Karpas-422 (cell line): ENCODE measurements at regions not wholly inside any gene's neighbourhood (a gene's known extent, or its start where the extent isn't known, plus 50 kb on each side); places are given as distances from the start of the nearest gene placed in this dataset.
"Not testable (repeated sequence)": the region's sequence is repeated elsewhere in the genome, so short reads cannot be mapped to it uniquely, and the experiment has no call there.

Source experiments
- DNase-seq: peaks from one replicate; pipeline ENCODE4 v3.0.0-alpha.2; 2015
- H2AFZ ChIP-seq: fragments of 200-600 bp; sonication (generic); 2 replicates; pipeline ENCODE4 v1.6.1; 2014; ENCODE audit warnings: antibody characterized with exemption, low read length, mixed read lengths
- H3K27ac ChIP-seq: fragments of 200-600 bp; sonication (generic); 2 replicates; pipeline ENCODE4 v1.5.1; 2014; ENCODE audit warnings: mild to moderate bottlenecking, low read length, moderate library complexity
- H3K27me3 ChIP-seq: fragments of 200-600 bp; sonication (generic); 2 replicates; pipeline ENCODE4 v1.6.1; 2014; ENCODE audit warnings: low read length, mixed read lengths
- H3K36me3 ChIP-seq: fragments of 200-600 bp; sonication (generic); 2 replicates; pipeline ENCODE4 v1.6.1; 2014; ENCODE audit warnings: low read length, mixed read lengths; ENCODE audit not compliant: insufficient read depth
- H3K4me1 ChIP-seq: fragments of 200-600 bp; sonication (generic); 2 replicates; pipeline ENCODE4 v1.6.1; 2014; ENCODE audit warnings: mild to moderate bottlenecking, low read length, mixed read lengths
- H3K4me2 ChIP-seq: fragments of 200-600 bp; sonication (generic); 2 replicates; pipeline ENCODE4 v1.6.1; 2014; ENCODE audit warnings: low read length, low read depth, mild to moderate bottlenecking; ENCODE audit not compliant: poor library complexity, severe bottlenecking
- H3K4me3 ChIP-seq: fragments of 200-600 bp; sonication (generic); 2 replicates; pipeline ENCODE4 v1.5.1; 2014; ENCODE audit warnings: mild to moderate bottlenecking, antibody characterized with exemption, low read length, mixed read lengths
- H3K79me2 ChIP-seq: fragments of 200-600 bp; sonication (generic); 2 replicates; pipeline ENCODE4 v1.6.1; 2014; ENCODE audit warnings: mild to moderate bottlenecking, low read length, mixed read lengths
- H3K9ac ChIP-seq: fragments of 200-600 bp; sonication (generic); 2 replicates; pipeline ENCODE4 v1.6.0; 2014; ENCODE audit warnings: low read length
- H3K9me2 ChIP-seq: fragments of 200-600 bp; sonication (generic), shearing (Covaris generic); replicated peaks from 2 replicates; pipeline ENCODE4 v1.6.0; 2014; ENCODE audit warnings: mild to moderate bottlenecking, low read length, moderate library complexity; ENCODE audit not compliant: insufficient read depth
- H3K9me3 ChIP-seq: fragments of 300-700, 200-600 bp; sonication (generic); 2 replicates; pipeline ENCODE4 v1.6.1; 2014; ENCODE audit warnings: low read length, mixed read lengths
- H4K20me1 ChIP-seq: fragments of 200-600 bp; sonication (generic); 2 replicates; pipeline ENCODE4 v1.6.1; 2014; ENCODE audit warnings: mild to moderate bottlenecking, antibody characterized with exemption, low read length, low read depth; ENCODE audit not compliant: insufficient read depth

DNA sequence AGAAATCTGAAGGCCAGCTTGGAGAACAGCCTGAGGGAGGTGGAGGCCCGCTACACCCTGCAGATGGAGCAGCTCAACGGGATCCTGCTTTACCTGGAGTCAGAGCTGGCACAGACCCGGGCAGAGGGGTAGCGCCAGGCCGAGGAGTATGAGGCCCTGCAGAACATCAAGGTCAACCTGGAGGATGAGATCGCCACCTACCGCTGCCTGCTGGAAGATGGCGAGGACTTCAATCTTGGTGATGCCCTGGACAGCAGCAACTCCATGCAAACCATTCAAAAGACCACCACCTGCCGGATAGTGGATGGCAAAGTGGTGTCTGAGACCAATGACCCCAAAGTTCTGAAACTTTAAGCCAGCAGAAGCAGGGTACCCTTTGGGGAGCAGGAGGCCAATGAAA is 318.4 kb downstream of the ZFHX3 start:
- H3K27ac ChIP-seq = not testable (repeated sequence)

DNA sequence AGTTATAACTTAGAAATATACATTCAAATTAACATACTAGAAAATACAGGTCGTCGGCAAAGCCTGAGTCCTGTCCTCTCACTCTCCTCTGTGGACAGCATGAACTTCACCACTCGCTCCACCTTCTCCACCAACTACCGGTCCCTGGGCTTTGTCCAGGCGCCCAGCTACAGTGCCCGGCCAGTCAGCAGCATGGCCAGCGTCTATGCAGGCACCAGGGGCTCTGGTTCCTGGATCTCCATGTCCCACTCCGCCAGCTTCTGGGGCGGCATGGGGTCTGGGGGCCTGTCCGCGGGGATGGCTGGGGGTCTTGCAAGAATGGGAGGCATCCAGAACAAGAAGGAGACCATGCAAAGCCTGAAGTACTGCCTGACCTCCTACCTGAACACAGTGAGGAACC is 319.4 kb downstream of the ZFHX3 start:
- H3K9me2 ChIP-seq = no peaks in the 10 kb centered on the region
- H3K36me3 ChIP-seq = no peaks in the 10 kb centered on the region
- H3K27me3 ChIP-seq = no peaks in the 10 kb centered on the region

More for the DNA sequence above, 318.4 kb downstream of the ZFHX3 start:
- not testable (repeated sequence) for DNase-seq, H3K4me3 ChIP-seq, H3K4me1 ChIP-seq, H3K4me2 ChIP-seq, H4K20me1 ChIP-seq, H3K9ac ChIP-seq, H3K27me3 ChIP-seq, H2AFZ ChIP-seq, H3K79me2 ChIP-seq, H3K36me3 ChIP-seq, H3K9me3 ChIP-seq, H3K9me2 ChIP-seq

DNA sequence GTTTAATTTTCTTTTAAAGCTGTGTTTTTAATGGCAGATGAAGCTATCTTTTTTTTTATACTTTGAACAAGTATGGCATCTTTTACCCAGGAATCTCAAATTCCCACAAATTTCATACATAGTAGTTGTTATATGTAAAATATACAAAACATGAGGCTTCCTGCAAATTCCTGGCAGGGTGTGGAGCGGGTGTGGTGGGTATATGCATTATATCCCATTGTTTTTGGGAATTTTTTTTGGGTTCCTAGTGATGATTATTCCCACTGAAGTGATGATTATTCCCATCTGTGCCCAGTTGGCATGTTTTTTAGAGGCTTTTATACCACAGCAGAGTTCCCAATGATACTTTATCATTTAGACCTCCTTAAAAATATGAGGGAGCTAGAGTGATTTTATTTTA is 320.4 kb downstream of the ZFHX3 start:
- H2AFZ ChIP-seq = no peak overlapping the region
- H3K36me3 ChIP-seq = no peaks in the 10 kb centered on the region
- H3K4me2 ChIP-seq = no peak overlapping the region
- H3K4me1 ChIP-seq = no peaks in the 10 kb centered on the region
- no peaks in the 10 kb centered on the region for H3K27me3 ChIP-seq
- no peaks in the 10 kb centered on the region for H3K79me2 ChIP-seq
- no peaks in the 10 kb centered on the region; the same call in 1 of the 2 replicates for H4K20me1 ChIP-seq
- no peaks in the 10 kb centered on the region for H3K9me2 ChIP-seq
- H3K9ac ChIP-seq = no peak overlapping the region
- DNase-seq = no peak
- no peak overlapping the region for H3K27ac ChIP-seq
- no peaks in the 10 kb centered on the region for H3K9me3 ChIP-seq
- H3K4me3 ChIP-seq = no peak overlapping the region

More for the DNA sequence above, 319.4 kb downstream of the ZFHX3 start:
- Histone ChIP-seq H3K4me1 (no peaks in the 10 kb centered on the region), H2AFZ (no peak overlapping the region), H3K9me3 (no peaks in the 10 kb centered on the region), H3K4me2 (no peak overlapping the region), H4K20me1 (peaks cover 3% of the 10 kb centered on the region; the same call in 1 of the 2 replicates), H3K4me3 (no peak overlapping the region), H3K79me2 (no peaks in the 10 kb centered on the region), H3K9ac (no peak overlapping the region), H3K27ac (no peak overlapping the region)
- DNase-seq = no peak

DNA sequence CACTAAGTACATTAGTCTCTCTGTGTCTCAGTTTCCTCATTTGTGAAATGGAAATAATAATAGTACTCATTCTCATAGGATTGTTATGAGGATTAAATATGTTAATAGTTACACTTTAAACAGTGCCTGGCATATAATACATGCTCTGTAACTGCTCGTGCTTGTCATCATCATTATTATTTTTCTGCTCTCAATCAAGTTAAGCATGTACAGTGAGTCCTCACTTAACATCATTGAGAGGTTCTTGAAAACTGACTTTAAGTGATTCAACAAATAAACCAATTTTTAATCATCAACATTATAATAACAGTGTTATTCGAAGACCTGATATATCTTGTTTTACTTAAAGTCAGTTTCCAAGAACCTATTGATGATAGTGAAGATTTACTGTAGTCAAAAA is 322.3 kb downstream of the ZFHX3 start:
- no peaks in the 10 kb centered on the region for H3K9me2 ChIP-seq
- no peaks in the 10 kb centered on the region for H3K27me3 ChIP-seq
- no peak overlapping the region for H3K4me3 ChIP-seq
- no peaks in the 10 kb centered on the region for H3K9me3 ChIP-seq
- no peak for DNase-seq
- H3K36me3 ChIP-seq = no peaks in the 10 kb centered on the region
- H3K27ac ChIP-seq = no peak overlapping the region
- no peaks in the 10 kb centered on the region for H3K79me2 ChIP-seq
- no peaks in the 10 kb centered on the region for H3K4me1 ChIP-seq
- H3K9ac ChIP-seq = no peak overlapping the region
- H2AFZ ChIP-seq = no peak overlapping the region
- H4K20me1 ChIP-seq = no peaks in the 10 kb centered on the region
- H3K4me2 ChIP-seq = no peak overlapping the region

DNA sequence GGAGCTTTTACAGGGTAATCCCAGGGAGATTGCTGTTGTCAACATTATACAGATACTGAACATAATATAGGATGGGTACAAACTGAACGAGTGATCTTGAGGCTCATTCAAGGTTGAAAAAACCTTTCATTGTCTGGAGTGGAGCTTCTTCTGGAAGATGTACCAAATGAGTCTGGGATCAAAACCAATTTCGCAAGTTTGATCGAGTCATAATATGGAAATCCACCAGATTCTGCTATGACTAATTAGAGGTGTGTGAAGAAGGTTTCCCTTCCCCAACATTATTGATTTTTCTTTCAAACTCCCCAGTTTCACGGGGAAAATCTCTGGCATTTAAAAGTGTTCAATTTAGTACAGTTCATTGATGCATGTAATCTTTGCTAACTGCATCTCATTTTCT is 324.1 kb downstream of the ZFHX3 start:
- Histone ChIP-seq H3K9me2 (no peaks in the 10 kb centered on the region), H4K20me1 (no peaks in the 10 kb centered on the region), H3K79me2 (no peaks in the 10 kb centered on the region), H3K27ac (no peak overlapping the region), H2AFZ (no peak overlapping the region), H3K9me3 (no peaks in the 10 kb centered on the region), H3K27me3 (no peaks in the 10 kb centered on the region), H3K36me3 (no peaks in the 10 kb centered on the region), H3K4me1 (no peaks in the 10 kb centered on the region), H3K9ac (no peak overlapping the region), H3K4me2 (no peak overlapping the region), H3K4me3 (no peak overlapping the region)
- DNase-seq = no peak

DNA sequence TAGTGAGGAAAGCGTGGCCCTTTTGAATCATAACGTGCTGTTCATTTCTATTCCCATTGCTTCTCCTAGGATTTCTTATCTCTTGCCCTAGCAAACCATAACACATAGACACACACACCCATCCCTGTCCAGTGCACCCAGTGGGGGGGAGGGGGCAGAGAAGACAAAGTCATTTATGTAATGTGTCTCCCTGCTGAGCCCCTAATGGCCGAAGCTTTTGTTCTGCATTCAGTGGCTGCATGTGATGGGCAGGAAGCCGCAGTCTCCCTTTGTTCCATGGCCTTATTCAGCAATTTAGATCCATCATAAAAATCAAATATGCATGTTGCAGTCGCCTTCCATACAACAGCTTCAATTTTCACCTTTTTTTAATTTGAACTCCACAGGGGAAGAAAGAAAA is 325.4 kb downstream of the ZFHX3 start:
- H2AFZ ChIP-seq = no peak overlapping the region
- H3K9me3 ChIP-seq = no peaks in the 10 kb centered on the region
- no peak for DNase-seq
- H3K79me2 ChIP-seq = no peaks in the 10 kb centered on the region
- H3K4me1 ChIP-seq = no peaks in the 10 kb centered on the region
- H3K9me2 ChIP-seq = no peaks in the 10 kb centered on the region
- H3K4me3 ChIP-seq = no peak overlapping the region
- H4K20me1 ChIP-seq = no peaks in the 10 kb centered on the region
- H3K27ac ChIP-seq = no peak overlapping the region
- no peaks in the 10 kb centered on the region for H3K27me3 ChIP-seq
- no peak overlapping the region for H3K9ac ChIP-seq
- H3K4me2 ChIP-seq = no peak overlapping the region
- H3K36me3 ChIP-seq = no peaks in the 10 kb centered on the region

DNA sequence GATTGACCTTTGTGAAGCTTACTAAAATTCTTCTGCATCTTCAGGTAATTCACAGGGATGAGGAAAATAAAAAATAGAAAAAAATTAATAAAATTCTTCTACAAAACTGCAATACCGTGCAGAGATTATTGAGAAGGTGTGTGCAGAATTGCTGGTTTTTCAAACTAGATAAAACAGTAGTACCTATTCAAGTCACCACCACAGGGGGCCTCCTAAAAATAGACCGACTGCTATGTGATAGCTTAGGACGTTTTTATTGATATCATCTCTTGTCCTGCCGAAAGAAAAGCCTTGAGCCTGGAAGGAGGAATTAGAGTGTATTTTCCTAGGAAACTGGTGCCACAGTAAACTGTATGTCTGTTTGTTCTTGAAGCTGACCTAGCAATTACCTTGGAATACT is 325.9 kb downstream of the ZFHX3 start:
- no peaks in the 10 kb centered on the region for H3K79me2 ChIP-seq
- H4K20me1 ChIP-seq = no peaks in the 10 kb centered on the region
- H3K4me2 ChIP-seq = no peak overlapping the region

DNA sequence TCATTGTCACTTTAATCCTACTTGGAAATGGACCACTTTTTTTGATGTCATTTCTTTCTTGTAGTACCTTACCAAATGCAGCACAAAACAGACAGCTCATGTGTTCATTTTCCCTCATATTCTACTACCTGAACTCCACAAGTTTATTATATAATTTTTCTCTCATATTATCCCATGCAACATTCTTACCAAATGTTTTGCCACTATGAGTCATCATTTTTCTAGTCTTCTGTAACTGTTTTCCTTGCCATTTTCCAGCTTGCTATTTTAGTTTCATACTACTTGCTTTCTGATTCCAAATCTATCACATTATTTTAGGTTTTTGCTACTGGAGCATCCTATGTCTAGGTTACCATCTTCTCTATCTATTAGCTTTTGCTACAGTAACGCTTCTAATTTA is 332.7 kb downstream of the ZFHX3 start:
- H3K79me2 ChIP-seq = no peaks in the 10 kb centered on the region

More for the DNA sequence above, 325.9 kb downstream of the ZFHX3 start:
- H3K27me3 ChIP-seq = no peaks in the 10 kb centered on the region
- H3K4me3 ChIP-seq = no peak overlapping the region
- no peaks in the 10 kb centered on the region for H3K9me3 ChIP-seq
- no peaks in the 10 kb centered on the region for H3K36me3 ChIP-seq
- no peaks in the 10 kb centered on the region for H3K4me1 ChIP-seq
- DNase-seq = no peak
- no peak overlapping the region for H3K9ac ChIP-seq
- H3K27ac ChIP-seq = no peak overlapping the region
- H2AFZ ChIP-seq = no peak overlapping the region
- H3K9me2 ChIP-seq = no peaks in the 10 kb centered on the region

DNA sequence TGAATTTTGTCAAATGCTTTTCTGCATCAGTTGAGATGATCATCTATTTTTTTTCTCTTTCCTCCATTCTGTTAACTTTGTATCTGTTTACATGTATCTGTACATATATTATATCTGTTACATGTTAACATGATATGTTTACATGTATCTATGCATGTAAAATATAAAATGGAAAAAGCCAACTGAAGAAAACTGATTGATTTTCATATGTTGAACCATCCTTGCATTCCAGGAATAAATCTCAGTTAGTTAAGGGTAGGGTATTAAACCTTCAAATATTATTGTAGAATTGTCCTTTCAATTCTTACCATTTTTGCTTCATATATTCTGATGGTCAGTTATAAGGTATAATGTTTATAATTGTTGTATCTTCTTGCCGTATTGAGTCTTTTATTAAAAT is 336.1 kb downstream of the ZFHX3 start:
- Histone ChIP-seq H2AFZ (no peak overlapping the region), H3K4me2 (no peak overlapping the region), H3K36me3 (peaks cover 5% of the 10 kb centered on the region; the same call in 1 of the 2 replicates), H3K9me2 (no peaks in the 10 kb centered on the region), H3K9ac (no peak overlapping the region), H3K4me3 (no peak overlapping the region), H3K79me2 (no peaks in the 10 kb centered on the region), H4K20me1 (no peaks in the 10 kb centered on the region), H3K27ac (no peak overlapping the region), H3K27me3 (no peaks in the 10 kb centered on the region), H3K4me1 (no peaks in the 10 kb centered on the region), H3K9me3 (peaks cover 23% of the 10 kb centered on the region)
- DNase-seq = no peak

More for the DNA sequence above, 332.7 kb downstream of the ZFHX3 start:
- Histone ChIP-seq H3K9ac (no peak overlapping the region), H3K4me1 (no peaks in the 10 kb centered on the region), H3K9me3 (peaks cover 13% of the 10 kb centered on the region), H3K27me3 (no peaks in the 10 kb centered on the region), H3K4me2 (no peak overlapping the region), H3K4me3 (no peak overlapping the region), H2AFZ (no peak overlapping the region), H4K20me1 (no peaks in the 10 kb centered on the region), H3K9me2 (no peaks in the 10 kb centered on the region), H3K27ac (no peak overlapping the region), H3K36me3 (peaks cover 5% of the 10 kb centered on the region; the same call in 1 of the 2 replicates)
- DNase-seq = no peak
